ENCODE measurements at regions not wholly inside any gene's neighbourhood (a gene's known extent, or its start where the extent isn't known, plus 50 kb on each side); places are given as distances from the start of the nearest gene placed in this dataset.

GRCh38 chr13:76552041-76552772 lies 334.0 kb downstream of the KCTD12 start:
- no peaks in the 10 kb centered on the region for H3K4me1 Mint-ChIP-seq (ENCODE audit: low read depth)
- no peak for DNase-seq
- no peak for TF ChIP-seq CTCF (IDR thresholded peaks at IDR 0.05)
- H3K4me3 Mint-ChIP-seq = no peak overlapping the region
- peaks cover 2% of the 10 kb centered on the region; the same call in 1 of the 2 replicates for H3K27me3 Mint-ChIP-seq (ENCODE audit: insufficient read depth)
- H3K9me3 Mint-ChIP-seq = peaks cover 4% of the 10 kb centered on the region; the same call in 1 of the 2 replicates
- no peak overlapping the region for H3K27ac Mint-ChIP-seq
- H3K36me3 Mint-ChIP-seq (ENCODE audit: low read depth) = no peaks in the 10 kb centered on the region

- no peak for TF ChIP-seq CTCF (IDR thresholded peaks at IDR 0.05)
- H3K27me3 Mint-ChIP-seq (ENCODE audit: insufficient read depth) = no peaks in the 10 kb centered on the region
- H3K36me3 Mint-ChIP-seq (ENCODE audit: low read depth) = no peaks in the 10 kb centered on the region
- DNase-seq = no peak
- H3K9me3 Mint-ChIP-seq = peaks cover 12% of the 10 kb centered on the region; the same call in 1 of the 2 replicates
- no peaks in the 10 kb centered on the region for H3K4me1 Mint-ChIP-seq (ENCODE audit: low read depth)
- no peak overlapping the region for H3K27ac Mint-ChIP-seq
- no peak overlapping the region for H3K4me3 Mint-ChIP-seq
Measured at GRCh38 chr13:76542176-76542575, 344.0 kb downstream of the KCTD12 start.

- H3K27me3 Mint-ChIP-seq (ENCODE audit: insufficient read depth) = peaks cover 2% of the 10 kb centered on the region; the same call in 1 of the 2 replicates
- H3K36me3 Mint-ChIP-seq (ENCODE audit: low read depth) = no peaks in the 10 kb centered on the region
- no peaks in the 10 kb centered on the region for H3K4me1 Mint-ChIP-seq (ENCODE audit: low read depth)
- H3K9me3 Mint-ChIP-seq = no peaks in the 10 kb centered on the region; the same call in 1 of the 2 replicates
- DNase-seq = no peak
- TF ChIP-seq CTCF (IDR thresholded peaks at IDR 0.05) = no peak
- no peak overlapping the region for H3K27ac Mint-ChIP-seq
- no peak overlapping the region for H3K4me3 Mint-ChIP-seq
Measured at GRCh38 chr13:76538004-76538403, 348.2 kb downstream of the KCTD12 start.

GRCh38 chr13:76533251-76533650 lies 353.0 kb downstream of the KCTD12 start:
- no peaks in the 10 kb centered on the region for H3K36me3 Mint-ChIP-seq (ENCODE audit: low read depth)
- TF ChIP-seq CTCF (IDR thresholded peaks at IDR 0.05) = no peak
- no peak for DNase-seq
- H3K27me3 Mint-ChIP-seq (ENCODE audit: insufficient read depth) = peaks cover 4% of the 10 kb centered on the region; the same call in 1 of the 2 replicates
- H3K4me1 Mint-ChIP-seq (ENCODE audit: low read depth) = no peaks in the 10 kb centered on the region
- H3K4me3 Mint-ChIP-seq = no peak overlapping the region
- no peak overlapping the region for H3K27ac Mint-ChIP-seq
- H3K9me3 Mint-ChIP-seq = no peaks in the 10 kb centered on the region; the same call in 1 of the 2 replicates

- DNase-seq = no peak
- H3K4me3 Mint-ChIP-seq = no peak overlapping the region
- no peaks in the 10 kb centered on the region; the same call in 1 of the 2 replicates for H3K9me3 Mint-ChIP-seq
Measured at GRCh38 chr13:76527041-76527440, 359.2 kb downstream of the KCTD12 start.

More at GRCh38 chr13:76527041-76527440, 359.2 kb downstream of the KCTD12 start:
- Mint-ChIP-seq H3K4me1 (ENCODE audit: low read depth) (no peaks in the 10 kb centered on the region), H3K27me3 (ENCODE audit: insufficient read depth) (peaks cover 2% of the 10 kb centered on the region; the same call in 1 of the 2 replicates), H3K36me3 (ENCODE audit: low read depth) (no peaks in the 10 kb centered on the region), H3K27ac (no peak overlapping the region)
- TF ChIP-seq CTCF (IDR thresholded peaks at IDR 0.05) = no peak
